HTR-8/SVneo (cell line): ENCODE measurements at regions not wholly inside any gene's neighbourhood (a gene's known extent, or its start where the extent isn't known, plus 50 kb on each side); places are given as distances from the start of the nearest gene placed in this dataset.
"Not testable (repeated sequence)": the region's sequence is repeated elsewhere in the genome, so short reads cannot be mapped to it uniquely, and the experiment has no call there.

Experiments used
- DNase-seq: peaks from one replicate; pipeline ENCODE4 v3.0.0; 2011; ENCODE audit warnings: low spot score, mixed read lengths; ENCODE audit not compliant: insufficient read length
- FAIRE-seq: peaks from 2 replicates; lab custom pipeline; 2011; peaks lifted over from hg19 to GRCh38; lab: Jason Lieb, UNC

DNA sequence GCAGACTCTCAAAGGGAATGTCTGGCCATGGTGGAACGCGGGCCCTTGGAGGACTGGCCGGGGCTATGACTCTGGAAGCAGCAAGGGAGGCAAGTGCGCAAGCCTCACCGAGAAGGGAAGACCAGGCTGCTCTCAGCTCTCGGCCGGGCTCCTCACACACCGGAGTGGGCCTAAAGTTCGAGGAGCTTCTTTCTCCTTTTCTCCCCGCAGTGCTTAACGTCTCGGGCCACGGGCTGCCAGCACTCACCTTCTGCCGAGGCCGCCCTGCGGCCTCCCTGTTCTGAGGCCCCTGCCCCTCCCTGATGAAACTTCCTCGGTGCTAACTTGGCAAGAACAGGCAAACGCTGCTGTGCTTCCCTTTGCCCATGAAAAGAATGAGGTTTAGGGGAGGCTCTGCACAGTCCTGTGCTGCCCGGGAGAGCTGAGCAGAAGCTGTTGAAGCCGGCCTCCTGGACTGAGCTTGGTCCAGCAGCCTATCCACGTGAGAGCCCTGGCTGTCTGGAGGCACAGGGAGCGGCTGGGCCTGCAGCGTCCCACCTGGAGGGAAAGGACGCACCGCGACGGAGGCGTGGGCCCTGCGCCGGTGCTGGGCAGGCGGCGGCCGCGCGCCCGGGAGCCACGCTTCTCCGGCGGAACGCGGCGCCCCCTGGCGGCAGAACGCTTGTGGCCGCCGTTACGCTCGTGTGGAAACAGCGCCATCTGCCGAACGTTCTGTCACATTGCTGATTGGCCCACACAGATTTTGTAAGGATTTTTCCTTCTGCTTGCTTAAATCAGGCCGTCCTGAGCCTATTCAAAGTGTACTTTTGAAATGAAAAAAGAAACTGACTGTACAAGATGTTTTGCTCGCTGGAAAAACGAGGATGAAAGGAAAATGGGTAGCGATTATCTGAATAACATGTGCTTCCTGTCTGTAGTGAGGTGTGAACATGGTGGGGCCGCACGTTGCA, 65.0 kb upstream of the TMEM45B start:
- peak; percentile 86 for FAIRE-seq
- peak; percentile 13 for DNase-seq

DNA sequence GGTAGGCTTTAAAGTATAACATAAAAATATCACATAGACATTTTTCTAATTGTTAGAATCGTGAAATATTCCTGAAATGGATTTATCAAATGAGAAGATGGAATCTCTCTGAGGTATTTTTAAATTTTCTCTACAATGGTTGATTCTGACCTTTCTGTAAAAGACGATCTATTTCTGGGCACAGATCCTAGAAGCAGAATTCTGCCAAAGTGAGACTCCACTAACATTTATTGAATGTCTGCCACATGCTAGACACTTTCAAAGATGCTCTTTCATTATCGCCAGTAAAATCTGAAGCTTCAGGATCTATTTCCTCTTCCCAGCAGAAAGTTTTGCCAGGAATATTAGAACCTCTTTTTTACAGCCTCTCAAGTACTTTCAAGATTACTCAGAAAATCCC, 64.1 kb upstream of the TMEM45B start:
- DNase-seq = no peak
- FAIRE-seq = no peak

GRCh38 chr11:129763569-129763968, 52.1 kb upstream of the TMEM45B start:
- FAIRE-seq, DNase-seq: not testable (repeated sequence)

- FAIRE-seq, DNase-seq: not testable (repeated sequence)
These were observed 51.4 kb upstream of the TMEM45B start for GRCh38 chr11:129764204-129764603.
